ENCODE measurements at regions not wholly inside any gene's neighbourhood (a gene's known extent, or its start where the extent isn't known, plus 50 kb on each side); places are given as distances from the start of the nearest gene placed in this dataset.

DNA sequence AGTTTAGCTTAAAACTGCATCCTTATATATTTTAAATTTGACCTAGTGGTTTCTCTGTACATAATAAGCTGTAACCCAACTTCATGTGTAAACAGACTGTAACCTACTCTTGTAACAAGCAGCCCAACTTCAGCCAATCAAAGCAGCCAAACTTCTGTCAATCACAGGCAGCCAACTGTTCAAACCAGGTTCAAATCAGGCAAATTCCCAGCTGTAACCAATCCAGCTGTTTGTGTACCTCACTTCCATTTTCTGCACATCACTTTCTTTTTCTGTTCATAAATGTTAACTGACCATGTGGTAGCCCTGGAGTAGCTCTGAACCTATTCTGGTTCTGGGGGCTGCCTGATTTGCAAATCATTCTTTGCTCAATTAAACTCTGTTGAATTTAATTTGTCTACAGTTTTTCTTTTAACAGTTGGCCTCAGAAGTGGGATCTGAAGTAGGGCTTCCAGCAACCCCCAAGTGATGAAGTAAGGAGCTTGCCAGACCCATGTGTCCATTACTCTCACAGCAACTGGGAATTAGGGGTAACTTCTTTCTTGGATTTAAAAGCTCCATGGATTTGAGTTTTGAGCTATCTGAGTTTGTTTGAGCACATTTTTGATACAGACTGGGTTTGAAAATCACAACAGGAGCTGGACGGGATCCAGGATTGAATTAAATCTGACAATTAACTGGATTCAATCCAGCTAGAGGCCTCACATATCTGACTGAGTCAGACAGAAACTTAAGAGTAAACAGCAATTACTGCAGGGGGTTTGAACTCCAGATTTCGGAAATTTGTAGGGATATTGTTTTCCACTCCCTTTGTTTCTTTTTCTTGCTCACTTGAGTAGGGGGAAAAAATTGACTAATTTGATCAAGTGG lies 1569.7 kb upstream of the SLC39A10 start:
- no peak for TF ChIP-seq CTCF (IDR thresholded peaks at IDR 0.05; ENCODE audit: low read depth, low read length)
- no peak for TF ChIP-seq EZH2phosphoT487 (IDR thresholded peaks at IDR 0.05; ENCODE audit: low read depth)
